Smooth muscle cell (in vitro differentiated cells): ENCODE measurements at regions not wholly inside any gene's neighbourhood (a gene's known extent, or its start where the extent isn't known, plus 50 kb on each side); places are given as distances from the start of the nearest gene placed in this dataset.

Experiments
- DNase-seq: peaks from one replicate; lab custom pipeline; 2025; ENCODE audit not compliant: unreplicated experiment; lab: John Stamatoyannopoulos, UW
- H2AFZ ChIP-seq: fragments of 200-600 bp; sonication (generic); 2 replicates; pipeline ENCODE4 v1.6.0; 2016; ENCODE audit warnings: antibody characterized with exemption, low read depth, mild to moderate bottlenecking
- H3F3A ChIP-seq: fragments of 200-600 bp; sonication (generic); 2 replicates; pipeline ENCODE4 v1.6.0; 2017; ENCODE audit warnings: antibody characterized with exemption, low read depth
- H3K27ac ChIP-seq: fragments of 200-600 bp; sonication (generic); 2 replicates; pipeline ENCODE4 v1.5.1; 2016; ENCODE audit warnings: low read depth, mild to moderate bottlenecking
- H3K27me3 ChIP-seq: fragments of 200-600 bp; sonication (generic); 2 replicates; pipeline ENCODE4 v1.6.1; 2016; ENCODE audit warnings: low read depth, mild to moderate bottlenecking
- H3K36me3 ChIP-seq: fragments of 200-600 bp; sonication (generic); 2 replicates; pipeline ENCODE4 v1.5.1; 2016; ENCODE audit warnings: low read depth
- H3K4me1 ChIP-seq: fragments of 200-600 bp; sonication (generic); 2 replicates; pipeline ENCODE4 v1.5.1; 2016; ENCODE audit warnings: low read depth
- H3K4me2 ChIP-seq: fragments of 200-600 bp; sonication (generic); 2 replicates; pipeline ENCODE4 v1.6.0; 2016; ENCODE audit warnings: mild to moderate bottlenecking
- H3K4me3 ChIP-seq: fragments of 200-600 bp; sonication (generic); 2 replicates; pipeline ENCODE4 v1.5.1; 2016; ENCODE audit warnings: mild to moderate bottlenecking
- H3K79me2 ChIP-seq: fragments of 200-600 bp; sonication (generic); 2 replicates; pipeline ENCODE4 v1.6.0; 2016; ENCODE audit warnings: low read depth, mild to moderate bottlenecking
- H3K9ac ChIP-seq: fragments of 200-600 bp; sonication (generic); 2 replicates; pipeline ENCODE4 v1.6.0; 2016; ENCODE audit warnings: low read depth
- H3K9me3 ChIP-seq: fragments of 200-600 bp; sonication (generic); replicated peaks from 2 replicates; pipeline ENCODE4 v1.5.1; 2016; ENCODE audit warnings: low read depth
- H4K20me1 ChIP-seq: fragments of 200-600 bp; sonication (generic); 2 replicates; pipeline ENCODE4 v1.6.0; 2016; ENCODE audit warnings: low read depth
- CTCF ChIP-seq: fragments of 200-600 bp; sonication (generic); IDR thresholded peaks from 2 replicates; pipeline ENCODE4 v1.5.1; 2017; ENCODE audit warnings: borderline replicate concordance, mild to moderate bottlenecking, antibody characterized with exemption; ENCODE audit not compliant: insufficient read depth, poor library complexity, severe bottlenecking
- WGBS: methylation state at CpG from one replicate; pipeline ENCODE4 v1.1.7; 2016; ENCODE audit warnings: low lambda C conversion rate; 5-methylcytosine and 5-hydroxymethylcytosine counted together

GRCh38 chr12:45502481-45503128, 226.9 kb upstream of the ARID2 start:
- TF ChIP-seq CTCF = no peak

GRCh38 chr12:45503899-45504298, 225.6 kb upstream of the ARID2 start:
- no peak overlapping the region for H2AFZ ChIP-seq
- no peaks in the 10 kb centered on the region for H3F3A ChIP-seq
- H3K4me1 ChIP-seq = no peaks in the 10 kb centered on the region
- H4K20me1 ChIP-seq = no peaks in the 10 kb centered on the region
- H3K79me2 ChIP-seq = no peaks in the 10 kb centered on the region
- no peak overlapping the region for H3K4me2 ChIP-seq
- 28% methylated on average over 1 of the region's 1 CpG for WGBS
- no peak overlapping the region for H3K4me3 ChIP-seq
- no peak overlapping the region for H3K9ac ChIP-seq
- TF ChIP-seq CTCF = no peak
- no peak for DNase-seq
- H3K27ac ChIP-seq = no peak overlapping the region
- no peaks in the 10 kb centered on the region for H3K36me3 ChIP-seq
- no peaks in the 10 kb centered on the region for H3K27me3 ChIP-seq
- no peaks in the 10 kb centered on the region for H3K9me3 ChIP-seq

More at GRCh38 chr12:45502481-45503128, 226.9 kb upstream of the ARID2 start:
- Histone ChIP-seq H3K9me3 (no peaks in the 10 kb centered on the region), H3K9ac (no peak overlapping the region), H3F3A (no peaks in the 10 kb centered on the region), H3K27ac (no peak overlapping the region), H3K36me3 (no peaks in the 10 kb centered on the region), H3K27me3 (no peaks in the 10 kb centered on the region), H2AFZ (no peak overlapping the region), H3K4me2 (no peak overlapping the region), H3K4me1 (no peaks in the 10 kb centered on the region), H3K79me2 (no peaks in the 10 kb centered on the region), H4K20me1 (no peaks in the 10 kb centered on the region), H3K4me3 (no peak overlapping the region)
- DNase-seq = no peak
- WGBS = 81% methylated on average over 4 of the region's 4 CpGs

- Histone ChIP-seq H4K20me1 (no peaks in the 10 kb centered on the region), H3F3A (no peaks in the 10 kb centered on the region), H3K79me2 (no peaks in the 10 kb centered on the region), H3K36me3 (no peaks in the 10 kb centered on the region), H3K4me3 (no peak overlapping the region), H3K4me2 (no peak overlapping the region), H3K27me3 (no peaks in the 10 kb centered on the region), H3K9ac (no peak overlapping the region), H3K4me1 (no peaks in the 10 kb centered on the region), H3K9me3 (no peaks in the 10 kb centered on the region), H3K27ac (no peak overlapping the region), H2AFZ (no peak overlapping the region)
- no peak for TF ChIP-seq CTCF
- DNase-seq = no peak
- 83% methylated on average over 6 of the region's 6 CpGs for WGBS
Observed at GRCh38 chr12:45504316-45505010, 225.0 kb upstream of the ARID2 start.
